Muscle layer of colon (tissue), 2 donors: ENCODE measurements at regions not wholly inside any gene's neighbourhood (a gene's known extent, or its start where the extent isn't known, plus 50 kb on each side); places are given as distances from the start of the nearest gene placed in this dataset.
A peak's percentile ranks its signal among the peaks of the same experiment; 100 is the strongest.

Source experiments
- H3K27ac ChIP-seq: one replicate; pipeline ENCODE4 v1.7.0; 2013; ENCODE audit warnings: low read depth, mild to moderate bottlenecking, low read length, moderate library complexity
- H3K27me3 ChIP-seq, 2 donors: one replicate each; pipeline ENCODE4 v1.7.0; 2013; ENCODE audit warnings: low read length in 2 of 2, mild to moderate bottlenecking in 2 of 2; ENCODE audit not compliant: insufficient read depth in 2 of 2, control insufficient read depth in 1 of 2
- H3K36me3 ChIP-seq: one replicate; pipeline ENCODE4 v1.7.0; 2013; ENCODE audit warnings: mild to moderate bottlenecking, low read length; ENCODE audit not compliant: insufficient read depth
- H3K4me1 ChIP-seq: one replicate; pipeline ENCODE4 v1.7.0; 2013; ENCODE audit warnings: mild to moderate bottlenecking, low read length; ENCODE audit not compliant: insufficient read depth
- H3K4me3 ChIP-seq, 2 donors: one replicate each; pipeline ENCODE4 v1.7.0; 2013; ENCODE audit warnings: low read length in 2 of 2, low read depth in 1 of 2, mild to moderate bottlenecking in 1 of 2, moderate library complexity in 1 of 2
- H3K9ac ChIP-seq: one replicate; pipeline ENCODE4 v1.7.0; 2013; ENCODE audit warnings: low read length
- H3K9me3 ChIP-seq: one replicate; pipeline ENCODE4 v1.7.0; 2013; ENCODE audit warnings: mild to moderate bottlenecking, low read length
- donor health status: abdominal sarcoma.
- donor health status: Adenocarcinoma of cecum.

- no peak overlapping the region for H3K9ac ChIP-seq
- no peaks in the 10 kb centered on the region for H3K9me3 ChIP-seq
- no peak overlapping the region for H3K27ac ChIP-seq
- no peak overlapping the region for H3K4me3 ChIP-seq
- peaks cover 35% of the 10 kb centered on the region for H3K4me1 ChIP-seq
- H3K27me3 ChIP-seq, result no peaks in the 10 kb centered on the region
- no peaks in the 10 kb centered on the region for H3K36me3 ChIP-seq
Observed at GRCh38 chr1:165069829-165070228, 286.7 kb downstream of the LMX1A start.

- peaks cover 46% of the 10 kb centered on the region for H3K4me1 ChIP-seq
- H3K36me3 ChIP-seq, result no peaks in the 10 kb centered on the region
- H3K27ac ChIP-seq, result no peak overlapping the region
- H3K27me3 ChIP-seq, result no peaks in the 10 kb centered on the region
- H3K4me3 ChIP-seq, result no peak overlapping the region
- no peaks in the 10 kb centered on the region for H3K9me3 ChIP-seq
- H3K9ac ChIP-seq, result no peak overlapping the region
Observed at GRCh38 chr1:165068741-165069140, 287.8 kb downstream of the LMX1A start.

GRCh38 chr1:165067829-165068228 lies 288.7 kb downstream of the LMX1A start:
- Histone ChIP-seq H3K4me3 (no peak overlapping the region), H3K27ac (no peak overlapping the region), H3K27me3 (no peaks in the 10 kb centered on the region), H3K4me1 (peaks cover 49% of the 10 kb centered on the region), H3K36me3 (no peaks in the 10 kb centered on the region), H3K9me3 (no peaks in the 10 kb centered on the region), H3K9ac (no peak overlapping the region)

- Histone ChIP-seq H3K27me3 (no peaks in the 10 kb centered on the region), H3K9ac (no peak overlapping the region), H3K36me3 (no peaks in the 10 kb centered on the region), H3K9me3 (no peaks in the 10 kb centered on the region), H3K27ac (peak overlapping the region; percentile 69), H3K4me3 (no peak overlapping the region), H3K4me1 (peaks cover 39% of the 10 kb centered on the region)
Observed at GRCh38 chr1:165063181-165063965, 293.1 kb downstream of the LMX1A start.

- no peaks in the 10 kb centered on the region for H3K27me3 ChIP-seq
- no peak overlapping the region for H3K9ac ChIP-seq
- H3K9me3 ChIP-seq, result no peaks in the 10 kb centered on the region
- H3K27ac ChIP-seq, result no peak overlapping the region
- H3K4me3 ChIP-seq, result no peak overlapping the region
- H3K4me1 ChIP-seq, result peaks cover 39% of the 10 kb centered on the region
- H3K36me3 ChIP-seq, result no peaks in the 10 kb centered on the region
Observed at GRCh38 chr1:165062346-165062745, 294.2 kb downstream of the LMX1A start.

GRCh38 chr1:165060285-165060793 lies 296.2 kb downstream of the LMX1A start:
- peaks cover 38% of the 10 kb centered on the region for H3K4me1 ChIP-seq
- H3K9me3 ChIP-seq, result no peaks in the 10 kb centered on the region
- H3K27me3 ChIP-seq, result no peaks in the 10 kb centered on the region
- H3K36me3 ChIP-seq, result no peaks in the 10 kb centered on the region
- H3K4me3 ChIP-seq, result no peak overlapping the region
- H3K27ac ChIP-seq, result no peak overlapping the region
- no peak overlapping the region for H3K9ac ChIP-seq

GRCh38 chr1:165057956-165058355 lies 298.6 kb downstream of the LMX1A start:
- Histone ChIP-seq H3K4me3 (no peak overlapping the region), H3K4me1 (peaks cover 14% of the 10 kb centered on the region), H3K9me3 (no peaks in the 10 kb centered on the region), H3K36me3 (no peaks in the 10 kb centered on the region), H3K9ac (no peak overlapping the region), H3K27me3 (no peaks in the 10 kb centered on the region), H3K27ac (no peak overlapping the region)

GRCh38 chr1:165056914-165057313 lies 299.6 kb downstream of the LMX1A start:
- Histone ChIP-seq H3K36me3 (no peaks in the 10 kb centered on the region), H3K9me3 (no peaks in the 10 kb centered on the region), H3K27ac (no peak overlapping the region), H3K4me1 (peaks cover 4% of the 10 kb centered on the region), H3K9ac (no peak overlapping the region), H3K27me3 (no peaks in the 10 kb centered on the region), H3K4me3 (no peak overlapping the region)

- H3K4me1 ChIP-seq, result no peaks in the 10 kb centered on the region
- H3K27ac ChIP-seq, result no peak overlapping the region
- H3K27me3 ChIP-seq, result no peaks in the 10 kb centered on the region
- no peaks in the 10 kb centered on the region for H3K36me3 ChIP-seq
- no peaks in the 10 kb centered on the region for H3K9me3 ChIP-seq
- H3K4me3 ChIP-seq, result no peak overlapping the region
- no peak overlapping the region for H3K9ac ChIP-seq
Observed at GRCh38 chr1:165055581-165055980, 300.9 kb downstream of the LMX1A start.

GRCh38 chr1:165054627-165055026 lies 301.9 kb downstream of the LMX1A start:
- Histone ChIP-seq H3K27me3 (no peaks in the 10 kb centered on the region), H3K27ac (no peak overlapping the region), H3K9ac (no peak overlapping the region), H3K36me3 (no peaks in the 10 kb centered on the region), H3K4me3 (no peak overlapping the region), H3K9me3 (no peaks in the 10 kb centered on the region), H3K4me1 (no peaks in the 10 kb centered on the region)

GRCh38 chr1:165053351-165053750 lies 303.2 kb downstream of the LMX1A start:
- H3K36me3 ChIP-seq, result no peaks in the 10 kb centered on the region
- no peak overlapping the region for H3K9ac ChIP-seq
- no peaks in the 10 kb centered on the region for H3K27me3 ChIP-seq
- no peaks in the 10 kb centered on the region for H3K9me3 ChIP-seq
- H3K4me1 ChIP-seq, result no peaks in the 10 kb centered on the region
- H3K4me3 ChIP-seq, result no peak overlapping the region
- H3K27ac ChIP-seq, result no peak overlapping the region

- no peak overlapping the region for H3K4me3 ChIP-seq
- no peak overlapping the region for H3K9ac ChIP-seq
- no peaks in the 10 kb centered on the region for H3K9me3 ChIP-seq
- no peaks in the 10 kb centered on the region for H3K4me1 ChIP-seq
- H3K36me3 ChIP-seq, result no peaks in the 10 kb centered on the region
- H3K27ac ChIP-seq, result no peak overlapping the region
- no peaks in the 10 kb centered on the region for H3K27me3 ChIP-seq
Observed at GRCh38 chr1:165052936-165053335, 303.6 kb downstream of the LMX1A start.
